ENCODE measurements at regions not wholly inside any gene's neighbourhood (a gene's known extent, or its start where the extent isn't known, plus 50 kb on each side); places are given as distances from the start of the nearest gene placed in this dataset.

- Histone ChIP-seq H3K4me2 (ENCODE audit: insufficient read depth, low read length) (no peak overlapping the region), H3K27me3 (ENCODE audit: insufficient read depth, low read length, poor library complexity) (no peaks in the 10 kb centered on the region), H3K79me2 (ENCODE audit: insufficient read depth, low read length) (no peaks in the 10 kb centered on the region), H3K4me1 (ENCODE audit: insufficient read depth, low read length) (no peaks in the 10 kb centered on the region), H4K20me1 (ENCODE audit: insufficient read depth, low read length) (no peaks in the 10 kb centered on the region), H2AFZ (ENCODE audit: low read depth, low read length) (no peak overlapping the region), H3K27ac (ENCODE audit: low read length) (no peak overlapping the region), H3K4me3 (ENCODE audit: low read depth in 1 of 2, low read length in 2 of 2) (no peak overlapping the region), H3K9me3 (ENCODE audit: insufficient read depth, low read length, severe bottlenecking) (no peaks in the 10 kb centered on the region), H3K9ac (ENCODE audit: low read depth, low read length) (no peak overlapping the region), H3K36me3 (ENCODE audit: insufficient read depth, low read length) (no peaks in the 10 kb centered on the region)
- no peak for TF ChIP-seq CTCF (IDR thresholded peaks at IDR 0.05; ENCODE audit: borderline replicate concordance, extremely low read depth, low read length, poor library complexity, severe bottlenecking)
- TF ChIP-seq EZH2 (IDR thresholded peaks at IDR 0.05; ENCODE audit: borderline replicate concordance, low read depth, low read length, severe bottlenecking), result no peak
- DNase-seq (no peak), ATAC-seq (ENCODE audit: insufficient read depth, low read depth) (no peak)
Measured at GRCh38 chr14:45902241-45902640, 649.2 kb upstream of the MIS18BP1 start.

- H3K79me2 ChIP-seq (ENCODE audit: insufficient read depth, low read length), result no peaks in the 10 kb centered on the region
- no peak overlapping the region for H3K4me3 ChIP-seq (ENCODE audit: low read depth in 1 of 2, low read length in 2 of 2)
- no peaks in the 10 kb centered on the region for H4K20me1 ChIP-seq (ENCODE audit: insufficient read depth, low read length)
- H3K36me3 ChIP-seq (ENCODE audit: insufficient read depth, low read length), result no peaks in the 10 kb centered on the region
- no peak overlapping the region for H3K9ac ChIP-seq (ENCODE audit: low read depth, low read length)
- no peak for DNase-seq
- H3K27me3 ChIP-seq (ENCODE audit: insufficient read depth, low read length, poor library complexity), result no peaks in the 10 kb centered on the region
- no peaks in the 10 kb centered on the region for H3K9me3 ChIP-seq (ENCODE audit: insufficient read depth, low read length, severe bottlenecking)
- H3K27ac ChIP-seq (ENCODE audit: low read length), result no peak overlapping the region
- no peak overlapping the region for H2AFZ ChIP-seq (ENCODE audit: low read depth, low read length)
- TF ChIP-seq CTCF (IDR thresholded peaks at IDR 0.05; ENCODE audit: borderline replicate concordance, extremely low read depth, low read length, poor library complexity, severe bottlenecking), result no peak
- TF ChIP-seq EZH2 (IDR thresholded peaks at IDR 0.05; ENCODE audit: borderline replicate concordance, low read depth, low read length, severe bottlenecking), result no peak
- ATAC-seq (ENCODE audit: insufficient read depth, low read depth), result no peak
- no peak overlapping the region for H3K4me2 ChIP-seq (ENCODE audit: insufficient read depth, low read length)
- H3K4me1 ChIP-seq (ENCODE audit: insufficient read depth, low read length), result no peaks in the 10 kb centered on the region
Measured at GRCh38 chr14:45897439-45897838, 644.4 kb upstream of the MIS18BP1 start.

GRCh38 chr14:45893127-45893526 is 640.1 kb upstream of the MIS18BP1 start:
- Histone ChIP-seq H3K36me3 (ENCODE audit: insufficient read depth, low read length) (no peaks in the 10 kb centered on the region), H2AFZ (ENCODE audit: low read depth, low read length) (no peak overlapping the region), H3K27me3 (ENCODE audit: insufficient read depth, low read length, poor library complexity) (no peaks in the 10 kb centered on the region), H3K9me3 (ENCODE audit: insufficient read depth, low read length, severe bottlenecking) (no peaks in the 10 kb centered on the region), H3K79me2 (ENCODE audit: insufficient read depth, low read length) (no peaks in the 10 kb centered on the region), H3K4me1 (ENCODE audit: insufficient read depth, low read length) (no peaks in the 10 kb centered on the region), H3K27ac (ENCODE audit: low read length) (no peak overlapping the region), H3K4me3 (ENCODE audit: low read depth in 1 of 2, low read length in 2 of 2) (no peak overlapping the region), H3K4me2 (ENCODE audit: insufficient read depth, low read length) (no peak overlapping the region), H3K9ac (ENCODE audit: low read depth, low read length) (no peak overlapping the region), H4K20me1 (ENCODE audit: insufficient read depth, low read length) (no peaks in the 10 kb centered on the region)
- TF ChIP-seq EZH2 (IDR thresholded peaks at IDR 0.05; ENCODE audit: borderline replicate concordance, low read depth, low read length, severe bottlenecking) (no peak), CTCF (IDR thresholded peaks at IDR 0.05; ENCODE audit: borderline replicate concordance, extremely low read depth, low read length, poor library complexity, severe bottlenecking) (no peak)
- no peak for ATAC-seq (ENCODE audit: insufficient read depth, low read depth)
- no peak for DNase-seq
